GM12891 (cell line): ENCODE measurements at regions not wholly inside any gene's neighbourhood (a gene's known extent, or its start where the extent isn't known, plus 50 kb on each side); places are given as distances from the start of the nearest gene placed in this dataset.

Experiments used
- POLR2A ChIP-seq: IDR thresholded peaks from 2 replicates; pipeline ENCODE4 v1.6.1; 2011; ENCODE audit warnings: low read depth, low read length, control low read depth
- POLR2AphosphoS5 ChIP-seq: IDR thresholded peaks from 2 replicates; pipeline ENCODE4 v1.6.1; 2011; ENCODE audit warnings: low read depth, low read length, control low read depth
- POU2F2 ChIP-seq: IDR thresholded peaks from 2 replicates; pipeline ENCODE4 v1.6.1; 2011; ENCODE audit warnings: low read depth, mild to moderate bottlenecking, control low read depth, low read length, moderate library complexity
- TAF1 ChIP-seq: IDR thresholded peaks from 2 replicates; pipeline ENCODE4 v1.6.1; 2011; ENCODE audit warnings: low read depth, low read length, control low read depth

GRCh38 chrX:95666056-95666455 lies 1018.6 kb upstream of the DIAPH2 start:
- TF ChIP-seq POLR2A (no peak), POLR2AphosphoS5 (no peak), TAF1 (no peak), POU2F2 (no peak)
